CD4-positive, CD25-positive, alpha-beta regulatory T cell (primary cell): ENCODE measurements at regions not wholly inside any gene's neighbourhood (a gene's known extent, or its start where the extent isn't known, plus 50 kb on each side); places are given as distances from the start of the nearest gene placed in this dataset.

Experiments used
- ATAC-seq, 2 donors: fragments of 150-1000 bp; cut with Tn5 transposase; one replicate each; pipeline ENCODE4 v1.10.0; 2021; ENCODE audit warnings: low read depth in 2 of 2, moderate number of reproducible peaks in 2 of 2, moderate library complexity in 1 of 2
- DNase-seq, 3 donors: peaks; one replicate each; pipeline versions ENCODE4 v3.0.0 to v3.0.0-alpha.2; 2012 to 2022; ENCODE audit warnings: mixed read lengths in 1 of 3
- H3K27ac ChIP-seq: one replicate; pipeline ENCODE4 v1.7.0; 2013; ENCODE audit warnings: mild to moderate bottlenecking, low read length; ENCODE audit not compliant: insufficient read depth, poor library complexity, severe bottlenecking
- H3K27me3 ChIP-seq: one replicate; pipeline ENCODE4 v1.7.0; 2013; ENCODE audit warnings: low read length; ENCODE audit not compliant: control insufficient read depth, insufficient read depth
- H3K36me3 ChIP-seq: one replicate; pipeline ENCODE4 v1.7.0; 2013; ENCODE audit warnings: mild to moderate bottlenecking, low read length, moderate library complexity; ENCODE audit not compliant: control insufficient read depth, insufficient read depth
- H3K4me1 ChIP-seq: 2 replicates; pipeline ENCODE4 v1.7.0; 2013; ENCODE audit warnings: mild to moderate bottlenecking, low read length; ENCODE audit not compliant: insufficient read depth, control insufficient read depth, poor library complexity, severe bottlenecking
- H3K4me3 ChIP-seq: one replicate; pipeline ENCODE4 v1.7.0; 2013; ENCODE audit warnings: low read depth, mild to moderate bottlenecking, low read length, moderate library complexity
- H3K9me3 ChIP-seq, 2 experiments: 1 replicate in 1 of 2; 2 replicates in 1 of 2; pipeline ENCODE4 v1.7.0; 2013; ENCODE audit warnings: low read length in 2 of 2, mild to moderate bottlenecking in 1 of 2, moderate library complexity in 1 of 2; ENCODE audit not compliant: control insufficient read depth in 2 of 2
- H3K27ac Mint-ChIP-seq, 3 donors: one replicate each; pipeline ENCODE4 v1.8.0; 2020 to 2022; ENCODE audit warnings: mild to moderate bottlenecking in 3 of 3, mixed read lengths in 3 of 3, moderate library complexity in 2 of 3
- H3K27me3 Mint-ChIP-seq: one replicate; pipeline ENCODE4 v1.8.0; 2022; ENCODE audit warnings: mild to moderate bottlenecking, mixed read lengths
- H3K36me3 Mint-ChIP-seq: one replicate; pipeline ENCODE4 v1.8.0; 2020; ENCODE audit warnings: mixed read lengths
- H3K4me1 Mint-ChIP-seq, 4 donors: one replicate each; pipeline ENCODE4 v1.8.0; 2020 to 2022; ENCODE audit warnings: mixed read lengths in 4 of 4, mild to moderate bottlenecking in 1 of 4
- H3K4me3 Mint-ChIP-seq, 4 donors: one replicate each; pipeline ENCODE4 v1.8.0; 2020 to 2022; ENCODE audit warnings: mild to moderate bottlenecking in 4 of 4, mixed read lengths in 4 of 4, moderate library complexity in 3 of 4
- H3K9me3 Mint-ChIP-seq, 7 donors: one replicate each; pipeline ENCODE4 v1.8.0; 2020 to 2022; ENCODE audit warnings: mixed read lengths in 7 of 7, mild to moderate bottlenecking in 3 of 7, moderate library complexity in 2 of 7

DNA sequence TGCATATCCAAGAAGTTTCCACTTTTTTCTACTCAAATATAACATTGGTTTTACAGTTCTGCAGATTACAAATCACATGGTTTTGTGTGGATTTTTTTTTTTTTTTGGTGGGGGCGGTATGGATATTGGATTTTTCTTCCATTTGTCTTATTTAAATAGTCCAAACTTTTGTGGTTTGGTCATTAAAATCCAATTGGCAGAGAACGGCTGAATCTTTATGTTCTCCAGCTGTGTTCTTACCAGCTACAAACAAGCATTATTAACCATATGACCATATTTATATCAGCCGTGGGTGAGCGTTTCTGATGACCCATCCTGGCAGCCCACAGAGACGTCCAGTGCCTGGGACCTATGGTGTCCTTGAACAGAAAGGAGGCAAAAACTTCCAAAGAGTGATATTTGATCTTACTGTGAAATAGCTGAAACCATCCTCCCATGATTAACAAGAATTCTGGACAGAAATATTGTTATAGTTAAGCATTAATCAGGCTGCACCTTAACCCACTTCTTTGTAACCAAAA lies 200.4 kb downstream of the LYPLAL1 start:
- DNase-seq (no peak), ATAC-seq (no peak)
- Mint-ChIP-seq H3K4me3 (no peak overlapping the region), H3K27ac (no peak overlapping the region), H3K27me3 (peaks cover 4% of the 10 kb centered on the region), H3K9me3 (peaks cover 0 to 6% (median 2%) of the 10 kb centered on the region in 7 donors), H3K36me3 (no peaks in the 10 kb centered on the region), H3K4me1 (no peaks in the 10 kb centered on the region)
- Histone ChIP-seq H3K4me3 (no peak overlapping the region), H3K27me3 (no peaks in the 10 kb centered on the region), H3K9me3 (no peaks in the 10 kb centered on the region), H3K27ac (no peak overlapping the region), H3K4me1 (no peaks in the 10 kb centered on the region), H3K36me3 (no peaks in the 10 kb centered on the region)

DNA sequence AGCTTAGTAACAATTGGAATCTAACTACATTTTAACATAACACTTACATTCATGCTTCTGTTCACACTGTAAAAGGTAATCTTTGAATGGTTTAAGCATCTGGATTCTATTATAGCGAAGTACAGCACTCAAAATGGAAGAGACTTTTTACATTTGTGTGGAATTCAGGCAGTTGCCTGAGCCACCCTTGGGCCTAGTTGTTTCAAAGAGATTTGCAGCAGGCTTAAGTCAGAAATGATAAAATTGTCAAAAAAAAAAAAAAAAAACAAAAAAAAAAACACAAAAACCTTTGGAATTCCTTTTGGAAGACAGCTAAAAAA lies 199.9 kb downstream of the LYPLAL1 start:
- Mint-ChIP-seq H3K4me3 (no peak overlapping the region), H3K36me3 (no peaks in the 10 kb centered on the region)

DNA sequence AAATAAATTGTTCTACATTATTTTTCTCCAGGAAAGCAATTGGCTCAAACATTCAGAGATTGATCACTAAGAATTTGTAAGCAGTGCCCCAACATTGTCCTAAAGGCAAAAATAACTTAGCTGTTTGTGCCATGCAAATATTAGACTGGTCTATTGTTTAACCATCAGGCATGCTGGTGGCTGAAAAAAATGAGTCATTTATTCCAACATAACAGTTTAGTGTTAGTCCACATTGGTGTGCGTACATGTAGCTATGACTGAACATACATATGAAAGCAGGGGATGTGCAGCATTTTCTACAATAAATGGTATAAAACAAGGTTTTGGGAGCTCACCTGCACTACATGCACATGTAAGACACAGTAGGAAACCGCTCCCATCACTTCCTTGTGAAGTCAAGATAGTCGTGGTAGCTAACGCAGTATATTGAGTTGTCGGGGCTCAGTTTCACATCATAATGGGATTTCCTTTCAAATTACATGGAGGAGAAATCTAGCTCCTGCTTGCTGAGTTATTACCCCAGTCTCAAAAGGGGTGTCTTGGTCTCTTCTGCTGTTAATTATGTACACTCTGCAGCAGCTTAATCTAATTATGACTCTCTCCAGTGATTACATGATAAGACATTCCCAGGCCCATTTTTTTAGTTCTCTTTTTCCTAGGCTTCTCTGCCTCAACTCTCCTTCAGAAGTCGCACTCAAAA lies 199.4 kb downstream of the LYPLAL1 start:
- Histone ChIP-seq H3K9me3 (no peaks in the 10 kb centered on the region), H3K27me3 (no peaks in the 10 kb centered on the region), H3K4me3 (no peak overlapping the region), H3K27ac (no peak overlapping the region), H3K36me3 (no peaks in the 10 kb centered on the region), H3K4me1 (no peaks in the 10 kb centered on the region)
- Mint-ChIP-seq H3K4me3 (no peak overlapping the region), H3K36me3 (no peaks in the 10 kb centered on the region), H3K9me3 (peaks cover 0 to 6% (median 2%) of the 10 kb centered on the region in 7 donors), H3K27me3 (peaks cover 4% of the 10 kb centered on the region), H3K27ac (no peak overlapping the region), H3K4me1 (no peaks in the 10 kb centered on the region)
- DNase-seq, result no peak
- no peak for ATAC-seq

More for the DNA sequence above, 199.9 kb downstream of the LYPLAL1 start:
- no peak overlapping the region for H3K27ac ChIP-seq
- Mint-ChIP-seq H3K9me3 (peaks cover 0 to 6% (median 2%) of the 10 kb centered on the region in 7 donors), H3K27me3 (peaks cover 4% of the 10 kb centered on the region), H3K27ac (no peak overlapping the region), H3K4me1 (no peaks in the 10 kb centered on the region)
- no peak for DNase-seq
- no peak for ATAC-seq
- no peaks in the 10 kb centered on the region for H3K36me3 ChIP-seq
- H3K4me1 ChIP-seq, result no peaks in the 10 kb centered on the region
- no peaks in the 10 kb centered on the region for H3K9me3 ChIP-seq
- no peaks in the 10 kb centered on the region for H3K27me3 ChIP-seq
- no peak overlapping the region for H3K4me3 ChIP-seq

DNA sequence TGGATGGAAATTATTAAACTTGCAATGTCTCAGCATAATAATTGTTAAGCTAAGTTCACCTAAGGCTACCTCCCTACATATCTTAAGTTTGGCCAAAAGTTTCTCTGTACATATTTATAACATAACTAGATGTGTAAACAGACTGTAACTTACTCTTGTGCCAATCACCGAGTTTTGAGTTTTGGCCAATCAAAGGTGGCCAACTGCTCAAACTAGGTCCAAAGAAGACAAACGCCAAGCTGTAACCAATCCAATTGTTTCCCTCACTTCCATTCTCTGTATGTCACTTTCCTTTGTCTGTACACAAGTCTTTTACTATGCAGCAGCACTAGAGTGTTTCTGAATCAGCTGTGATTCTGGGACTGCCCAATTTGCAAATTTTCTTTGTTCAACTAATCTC lies 197.8 kb downstream of the LYPLAL1 start:
- Mint-ChIP-seq H3K36me3 (no peaks in the 10 kb centered on the region), H3K27me3 (peaks cover 4% of the 10 kb centered on the region), H3K4me1 (no peaks in the 10 kb centered on the region), H3K9me3 (peaks cover 0 to 6% (median 0%) of the 10 kb centered on the region in 7 donors), H3K27ac (no peak overlapping the region), H3K4me3 (no peak overlapping the region)
- ATAC-seq, result no peak
- H3K4me3 ChIP-seq, result no peak overlapping the region
- no peaks in the 10 kb centered on the region for H3K9me3 ChIP-seq
- H3K27ac ChIP-seq, result no peak overlapping the region
- H3K27me3 ChIP-seq, result no peaks in the 10 kb centered on the region
- no peaks in the 10 kb centered on the region for H3K4me1 ChIP-seq
- H3K36me3 ChIP-seq, result no peaks in the 10 kb centered on the region
- DNase-seq, result no peak

DNA sequence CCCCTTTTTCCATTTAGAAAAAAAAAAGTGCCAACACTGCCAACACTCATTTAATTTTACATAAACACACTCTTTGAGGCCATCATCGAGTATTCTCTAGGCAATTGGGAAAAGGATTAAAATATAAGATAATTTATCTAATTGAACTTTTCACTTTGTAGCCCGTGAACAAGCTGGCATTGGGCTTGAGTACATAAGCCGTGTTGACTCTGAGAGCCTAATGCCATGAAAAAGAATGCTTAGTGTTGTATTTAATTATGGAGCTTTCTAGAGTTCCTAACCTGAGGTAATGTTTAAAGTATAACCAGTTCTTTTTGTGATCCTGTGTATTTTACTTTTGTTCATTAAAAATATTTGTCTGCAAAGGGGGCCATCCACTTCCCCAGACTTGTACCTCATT lies 193.8 kb downstream of the LYPLAL1 start:
- Histone ChIP-seq H3K27ac (no peak overlapping the region), H3K27me3 (no peaks in the 10 kb centered on the region), H3K4me3 (no peak overlapping the region), H3K4me1 (no peaks in the 10 kb centered on the region), H3K36me3 (no peaks in the 10 kb centered on the region), H3K9me3 (no peaks in the 10 kb centered on the region)
- Mint-ChIP-seq H3K4me3 (no peak overlapping the region), H3K36me3 (no peaks in the 10 kb centered on the region), H3K4me1 (no peaks in the 10 kb centered on the region), H3K9me3 (peaks cover 0 to 1% (median 0%) of the 10 kb centered on the region in 7 donors), H3K27ac (no peak overlapping the region), H3K27me3 (no peaks in the 10 kb centered on the region)
- ATAC-seq (no peak), DNase-seq (no peak)

DNA sequence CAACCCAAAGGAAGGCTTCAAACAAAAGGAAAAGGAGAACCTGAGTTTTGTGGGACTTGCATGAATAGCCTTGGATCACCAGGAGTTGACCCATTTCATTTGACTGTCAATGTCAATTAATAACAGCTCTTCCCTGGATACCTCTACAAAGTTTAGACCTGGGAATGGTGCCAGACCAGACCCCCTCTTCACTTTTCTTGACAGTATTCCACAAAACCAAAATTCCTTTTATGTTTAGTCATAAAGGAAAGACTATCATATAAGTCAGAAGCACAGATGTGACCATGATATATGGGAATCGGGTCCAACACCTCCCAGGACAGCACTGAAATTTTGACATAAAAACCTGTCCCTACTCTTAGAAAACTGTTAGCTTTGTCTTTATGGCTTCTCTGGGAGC lies 191.8 kb downstream of the LYPLAL1 start:
- no peaks in the 10 kb centered on the region for H3K36me3 Mint-ChIP-seq

DNA sequence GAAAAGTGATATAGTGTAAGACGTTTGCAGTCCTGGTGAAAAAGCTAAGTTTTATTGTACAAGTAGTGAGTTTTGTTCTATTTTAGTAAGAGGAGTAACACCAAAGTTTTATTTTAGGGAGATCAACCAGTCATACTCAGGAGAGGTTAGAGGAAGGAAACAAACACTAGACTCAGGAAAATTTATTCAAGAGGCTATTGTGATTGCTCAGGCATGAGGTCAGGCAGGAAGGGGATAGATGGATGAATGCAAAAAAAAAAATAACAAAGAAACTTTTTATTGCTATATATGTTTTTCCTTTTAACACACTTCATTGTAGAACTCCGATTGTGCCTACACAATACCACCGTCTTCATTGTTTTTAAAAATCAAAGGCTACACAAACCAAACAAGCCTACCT lies 189.0 kb downstream of the LYPLAL1 start:
- Histone ChIP-seq H3K4me1 (no peaks in the 10 kb centered on the region), H3K4me3 (no peak overlapping the region), H3K27me3 (no peaks in the 10 kb centered on the region), H3K27ac (no peak overlapping the region), H3K36me3 (no peaks in the 10 kb centered on the region), H3K9me3 (no peaks in the 10 kb centered on the region)
- Mint-ChIP-seq H3K4me3 (no peak overlapping the region), H3K27me3 (no peaks in the 10 kb centered on the region), H3K36me3 (no peaks in the 10 kb centered on the region), H3K27ac (no peak overlapping the region), H3K9me3 (peaks cover 0 to 1% (median 0%) of the 10 kb centered on the region in 7 donors), H3K4me1 (no peaks in the 10 kb centered on the region)
- DNase-seq, result no peak
- ATAC-seq, result no peak

More for the DNA sequence above, 191.8 kb downstream of the LYPLAL1 start:
- Histone ChIP-seq H3K36me3 (no peaks in the 10 kb centered on the region), H3K27ac (no peak overlapping the region), H3K4me3 (no peak overlapping the region), H3K4me1 (no peaks in the 10 kb centered on the region), H3K9me3 (no peaks in the 10 kb centered on the region), H3K27me3 (no peaks in the 10 kb centered on the region)
- no peak for DNase-seq
- Mint-ChIP-seq H3K27me3 (no peaks in the 10 kb centered on the region), H3K4me3 (no peak overlapping the region), H3K27ac (no peak overlapping the region), H3K9me3 (peaks cover 0 to 1% (median 0%) of the 10 kb centered on the region in 7 donors), H3K4me1 (no peaks in the 10 kb centered on the region)
- no peak for ATAC-seq

DNA sequence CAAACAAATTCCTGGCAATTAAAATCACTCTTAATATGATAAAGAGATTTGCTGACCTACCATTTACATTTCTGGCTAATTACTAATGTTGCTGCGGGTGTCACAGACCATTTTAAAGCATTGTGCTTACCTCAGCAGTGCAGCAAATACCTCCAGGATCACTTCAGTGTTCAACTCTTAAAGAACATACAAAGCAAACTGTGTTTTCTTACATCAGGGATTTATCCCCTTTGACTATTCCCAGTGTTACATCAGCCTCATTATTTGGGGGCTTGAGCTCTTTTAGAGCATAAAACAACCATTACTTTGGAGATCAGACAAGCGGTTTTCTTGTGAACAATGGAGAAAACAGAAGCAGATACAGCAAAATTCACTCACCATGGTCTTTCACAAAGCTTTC lies 185.4 kb downstream of the LYPLAL1 start:
- Mint-ChIP-seq H3K27me3 (no peaks in the 10 kb centered on the region), H3K36me3 (no peaks in the 10 kb centered on the region), H3K27ac (no peak overlapping the region), H3K9me3 (peaks cover 0 to 3% (median 0%) of the 10 kb centered on the region in 7 donors), H3K4me3 (no peak overlapping the region), H3K4me1 (no peaks in the 10 kb centered on the region)
- Histone ChIP-seq H3K9me3 (no peaks in the 10 kb centered on the region), H3K36me3 (no peaks in the 10 kb centered on the region), H3K27me3 (no peaks in the 10 kb centered on the region), H3K27ac (no peak overlapping the region), H3K4me3 (no peak overlapping the region), H3K4me1 (no peaks in the 10 kb centered on the region)
- DNase-seq, result no peak
- ATAC-seq, result no peak
